RKO (cell line): ENCODE measurements at regions not wholly inside any gene's neighbourhood (a gene's known extent, or its start where the extent isn't known, plus 50 kb on each side); places are given as distances from the start of the nearest gene placed in this dataset.
"Not testable (repeated sequence)": the region's sequence is repeated elsewhere in the genome, so short reads cannot be mapped to it uniquely, and the experiment has no call there.

ENCODE experiments used
- DNase-seq: peaks from one replicate; pipeline ENCODE4 v3.0.0-alpha.2; 2016; ENCODE audit warnings: low spot score

- no peak for DNase-seq
Measured at GRCh38 chr1:38502758-38503157, 356.8 kb downstream of the RRAGC start.

DNA sequence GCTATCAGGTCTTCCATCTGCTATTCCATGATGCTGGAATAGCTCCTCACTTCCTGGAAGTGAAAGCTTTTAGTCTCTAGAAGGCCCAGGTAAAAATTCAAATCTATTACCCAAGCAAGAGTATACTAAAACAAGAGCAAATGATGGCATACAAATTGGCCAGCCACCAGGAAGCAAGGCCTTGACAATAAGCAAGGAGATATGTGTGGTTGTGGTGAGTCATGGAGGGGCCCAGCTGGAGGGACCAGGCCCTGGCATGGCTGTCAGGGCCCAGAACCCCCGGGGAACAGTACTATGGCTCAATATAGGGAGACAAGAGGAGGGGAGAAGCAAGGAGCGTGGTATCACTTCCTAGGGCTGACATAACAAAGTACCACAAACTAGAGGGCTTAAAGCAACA, 358.7 kb downstream of the RRAGC start:
- no peak for DNase-seq

DNA sequence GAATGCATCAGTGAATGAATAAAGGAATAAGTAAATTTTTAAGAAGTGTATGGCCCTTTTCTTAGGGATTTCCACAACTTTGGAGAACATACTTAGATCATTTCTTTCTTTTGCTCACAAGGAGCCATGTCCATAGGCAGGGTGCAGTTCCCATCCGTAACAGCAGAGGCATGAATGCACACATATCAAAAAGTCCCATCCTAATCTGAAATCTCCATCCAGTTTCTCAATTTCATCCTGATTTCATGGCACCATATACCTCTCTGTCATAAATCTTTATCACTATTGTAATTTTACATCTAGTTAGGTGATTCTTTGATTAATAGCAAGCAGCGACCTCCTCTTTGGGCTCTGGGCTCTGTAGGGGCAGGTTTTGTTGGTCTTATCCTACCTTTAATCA, 359.2 kb downstream of the RRAGC start:
- peak; percentile 2 for DNase-seq

DNA sequence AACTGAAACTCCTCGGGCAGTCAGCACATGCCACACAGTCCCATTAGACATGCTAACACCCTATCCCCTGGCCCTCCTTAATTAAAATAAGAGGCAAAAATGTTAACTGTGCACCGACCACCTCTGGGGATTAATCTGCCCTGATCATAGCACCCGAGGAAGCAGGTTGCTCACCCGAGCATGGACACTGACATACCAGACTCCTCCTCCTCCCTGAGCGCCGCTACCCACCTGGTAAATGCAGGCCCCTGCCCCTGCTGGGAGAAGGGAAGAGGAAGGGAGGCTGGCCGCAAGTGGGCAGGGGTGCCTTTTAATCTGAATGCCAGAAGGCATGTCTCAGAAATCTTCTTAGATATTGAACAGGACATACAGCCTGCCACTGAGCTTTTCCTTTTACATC, 360.9 kb downstream of the RRAGC start:
- no peak for DNase-seq

DNA sequence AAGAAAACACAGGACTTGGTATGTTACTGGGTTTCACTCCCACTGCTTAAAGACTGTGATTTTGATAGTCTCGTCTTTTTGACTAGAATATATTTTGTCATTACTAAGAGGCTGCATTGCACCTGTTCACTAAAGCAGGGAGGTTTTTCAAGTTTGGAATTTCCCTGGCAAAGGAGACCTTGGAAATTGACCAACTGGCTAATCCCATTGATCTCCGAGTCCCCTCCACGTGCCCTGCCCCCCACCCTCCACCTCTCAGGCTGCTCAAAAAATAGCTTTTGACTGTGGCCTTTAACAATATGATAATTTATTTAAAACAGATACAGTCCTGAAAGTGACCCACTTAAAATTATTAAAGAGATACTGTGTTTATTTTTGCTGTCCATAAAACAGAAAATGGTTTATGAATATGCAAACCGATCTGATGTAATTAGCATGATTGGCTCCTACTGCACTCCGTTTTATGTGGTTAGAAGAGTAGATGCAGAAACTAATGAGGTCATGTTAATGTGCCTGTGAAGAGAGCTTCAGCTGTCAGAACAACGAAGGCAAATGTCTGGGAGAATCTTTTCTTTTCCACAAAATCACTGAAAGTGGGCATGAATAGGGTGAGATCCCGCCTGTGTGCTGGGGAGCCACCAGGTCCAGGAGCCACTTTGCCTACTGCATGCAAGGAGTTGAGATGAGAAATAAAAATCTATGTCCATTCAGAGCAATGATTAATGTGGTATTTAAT, 361.5 kb downstream of the RRAGC start:
- DNase-seq = no peak

DNA sequence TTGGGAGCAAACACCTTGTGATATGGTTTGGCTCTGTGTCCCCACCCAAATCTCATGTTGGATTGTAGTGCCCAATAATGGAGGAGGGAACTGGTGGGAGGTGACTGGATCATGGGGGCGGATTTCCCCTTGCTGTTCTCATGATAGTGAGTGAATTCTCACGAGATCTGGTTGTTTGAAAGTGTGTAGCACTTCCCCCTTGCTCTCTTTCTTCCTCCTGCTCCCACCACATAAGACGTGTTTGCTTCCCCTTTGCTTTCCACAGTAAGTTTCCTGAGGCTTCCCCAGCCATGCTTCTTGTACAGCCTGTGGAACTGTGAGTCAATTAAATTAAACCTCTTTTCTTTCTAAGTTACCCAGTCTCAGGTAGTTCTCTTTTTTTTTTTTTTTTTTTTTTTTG, 366.3 kb downstream of the RRAGC start:
- not testable (repeated sequence) for DNase-seq

DNA sequence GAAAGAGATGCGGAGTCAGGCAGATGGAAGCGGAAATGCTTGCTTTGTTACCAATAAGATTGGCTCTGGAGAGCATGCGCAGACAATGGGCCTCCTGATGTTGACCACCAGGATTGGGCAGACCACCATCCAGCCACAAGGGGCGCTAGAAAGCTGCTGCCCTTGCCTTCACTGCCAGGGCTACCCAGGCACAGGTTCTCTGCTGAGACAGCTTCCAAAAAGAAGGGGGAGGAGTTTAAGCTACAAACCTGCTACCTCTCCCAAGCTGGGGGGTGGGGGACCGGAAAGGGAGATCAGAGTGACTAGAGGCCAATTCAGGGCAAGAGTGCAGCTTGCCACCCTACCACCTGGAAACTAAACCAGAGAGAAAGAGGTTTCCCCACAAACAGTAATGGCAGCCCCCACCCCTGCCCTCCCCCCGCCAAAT, 369.7 kb downstream of the RRAGC start:
- DNase-seq = peak; percentile 39

DNA sequence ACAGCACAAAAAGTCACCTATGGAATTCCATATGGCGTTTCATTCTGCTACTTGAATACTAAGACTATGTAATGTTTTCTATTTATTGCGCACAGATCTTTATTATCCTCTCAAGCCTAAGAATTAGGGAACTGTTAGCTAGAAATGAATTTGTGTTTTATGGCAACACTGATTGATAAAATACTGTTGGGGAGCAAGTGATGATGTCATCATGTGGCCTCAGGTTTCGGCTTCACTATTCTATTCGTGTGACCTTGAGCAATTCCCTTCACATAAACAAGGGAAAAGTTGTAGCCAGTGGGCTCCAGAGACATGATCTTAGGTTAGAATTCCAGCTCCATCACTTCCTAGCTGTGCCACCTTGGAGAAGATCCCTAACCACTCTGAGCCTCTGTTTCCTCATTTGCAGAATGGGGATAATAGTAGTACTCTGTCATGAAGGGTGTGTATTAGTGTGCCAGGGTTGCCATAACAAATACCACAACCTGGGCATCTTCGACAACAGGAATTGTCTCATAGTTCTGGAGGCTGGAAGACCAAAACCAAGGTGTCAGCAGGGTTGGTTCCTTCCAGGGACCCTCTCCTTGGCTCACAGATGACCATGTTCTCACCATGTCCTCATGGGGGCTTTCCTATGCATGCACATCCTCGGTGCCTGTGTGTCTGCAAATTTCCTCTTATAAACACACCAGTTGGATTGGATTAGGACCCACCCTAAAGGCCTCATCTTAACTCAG, 371.2 kb downstream of the RRAGC start:
- DNase-seq = no peak

- DNase-seq = no peak
Measured at GRCh38 chr1:38487396-38487795, 372.2 kb downstream of the RRAGC start.

- no peak for DNase-seq
Measured at GRCh38 chr1:38486085-38486484, 373.5 kb downstream of the RRAGC start.

GRCh38 chr1:38481871-38482826, 377.4 kb downstream of the RRAGC start:
- no peak for DNase-seq

GRCh38 chr1:38479662-38480061, 379.9 kb downstream of the RRAGC start:
- DNase-seq = not testable (repeated sequence)

DNA sequence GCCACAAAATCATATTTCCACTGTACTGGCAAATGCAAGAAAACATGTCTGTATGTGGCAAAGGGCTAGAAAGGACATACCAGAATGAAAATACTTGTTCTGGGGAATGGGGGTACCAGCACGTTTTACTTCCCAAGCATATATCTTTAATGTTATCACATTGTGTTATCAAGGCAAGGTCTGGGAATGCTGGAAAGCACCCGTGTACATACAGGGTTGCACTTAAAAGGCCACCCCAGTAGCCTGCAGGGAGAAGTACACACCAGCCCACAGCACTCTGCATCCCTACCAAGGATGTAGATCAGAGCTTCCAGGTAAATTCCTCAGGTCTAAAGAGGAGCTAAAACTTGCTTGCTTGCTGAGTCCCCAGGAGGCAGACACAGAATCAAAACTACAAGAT, 381.8 kb downstream of the RRAGC start:
- DNase-seq = no peak

GRCh38 chr1:38476850-38477178, 382.8 kb downstream of the RRAGC start:
- no peak for DNase-seq

DNA sequence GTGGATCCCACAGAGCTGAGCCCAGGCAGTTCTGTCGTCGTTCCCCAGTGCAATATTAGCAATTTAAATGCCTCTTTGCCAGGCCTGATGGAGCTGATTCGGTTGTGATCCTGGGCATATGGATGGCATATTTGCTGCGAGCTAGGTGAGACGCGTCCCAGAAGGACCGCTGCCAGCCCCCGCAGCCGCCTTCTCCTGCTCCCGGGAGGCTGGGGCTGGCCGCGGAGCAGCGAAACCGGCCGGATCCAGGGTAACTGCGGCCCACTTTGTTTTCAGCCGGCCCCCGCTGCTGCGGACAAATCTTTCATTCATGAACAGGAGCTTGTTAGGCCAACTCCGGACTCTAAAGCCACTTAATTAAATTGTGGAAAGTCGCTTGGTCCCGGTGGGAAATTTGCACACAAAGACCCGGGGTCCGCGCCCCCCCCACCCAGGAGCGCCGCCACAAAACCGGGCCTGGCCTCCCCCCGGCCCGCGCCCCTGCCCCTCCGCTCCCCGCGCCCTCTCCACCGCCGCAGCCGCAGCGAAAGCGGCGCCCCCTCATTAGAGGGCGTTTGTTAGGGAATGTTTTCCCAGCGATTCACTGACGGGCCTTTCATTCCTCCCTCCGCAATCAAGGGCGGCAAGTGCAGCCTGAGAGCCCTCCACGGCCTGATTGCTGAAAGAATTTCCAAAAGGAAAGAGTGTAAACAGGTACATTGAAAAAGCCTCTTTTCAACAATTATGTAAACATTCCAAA, 383.3 kb downstream of the RRAGC start:
- DNase-seq = no peak

GRCh38 chr1:38475624-38476005, 384.0 kb downstream of the RRAGC start:
- no peak for DNase-seq

DNA sequence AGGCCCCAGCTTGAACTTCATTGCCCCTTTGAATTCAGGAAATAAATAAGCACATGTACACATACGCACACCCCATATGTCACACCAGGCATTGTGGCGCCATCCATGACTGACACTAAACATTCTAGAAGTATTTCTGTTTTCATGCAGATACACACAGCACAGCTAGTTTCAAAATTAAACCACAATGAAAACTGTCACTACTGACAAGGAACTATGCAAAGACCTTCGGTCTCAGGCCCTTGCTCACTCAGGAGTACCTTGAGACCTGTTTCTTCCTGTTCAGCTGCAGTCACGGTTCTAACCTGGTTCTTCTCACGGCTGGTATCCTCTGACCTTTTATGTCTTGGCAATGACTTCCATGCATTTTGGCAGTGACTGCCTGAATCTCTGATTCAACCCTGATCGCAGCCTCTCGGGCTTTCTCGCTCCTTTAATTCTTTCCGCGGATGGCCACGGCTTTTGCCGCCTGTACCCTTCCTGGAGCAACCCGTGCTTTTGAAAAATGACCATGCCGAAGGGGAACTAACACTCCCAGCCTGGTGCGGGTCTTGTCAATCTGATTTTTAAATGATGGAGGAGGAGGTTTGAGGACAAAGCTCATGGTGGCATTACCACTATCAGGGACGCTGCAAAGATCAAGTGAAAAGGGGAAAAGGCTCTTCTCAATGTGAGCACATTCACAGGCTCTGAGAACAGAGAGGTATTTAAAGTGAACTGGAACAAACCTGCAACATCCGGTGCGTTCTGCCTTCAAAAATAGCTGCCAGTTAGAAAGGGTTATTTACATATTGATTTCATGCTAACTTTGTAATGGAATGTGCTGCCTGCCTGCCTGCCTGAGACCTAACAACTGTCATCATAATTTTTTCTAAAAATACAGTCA, 384.6 kb downstream of the RRAGC start:
- no peak for DNase-seq

GRCh38 chr1:38466487-38466886, 393.1 kb downstream of the RRAGC start:
- DNase-seq = no peak

DNA sequence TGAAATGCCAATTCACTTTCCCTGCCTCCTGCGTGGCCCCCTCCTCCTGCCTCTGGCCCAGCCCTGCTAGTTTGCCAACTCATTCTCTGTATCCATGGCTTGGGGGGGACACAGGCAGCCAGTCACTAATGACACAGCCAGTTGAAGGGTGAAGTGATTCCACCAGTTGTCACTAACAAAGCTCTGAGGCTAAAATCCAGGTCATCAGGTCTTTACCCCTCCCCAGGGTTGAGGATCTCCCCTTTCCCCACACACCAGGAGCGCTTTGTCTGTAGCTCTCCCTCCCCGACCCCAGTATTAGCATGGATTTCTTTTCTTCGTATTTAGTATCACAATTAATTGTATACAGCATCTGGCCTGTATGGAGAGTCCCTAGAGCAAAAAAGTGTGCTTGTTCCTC, 394.1 kb downstream of the RRAGC start:
- DNase-seq = no peak

DNA sequence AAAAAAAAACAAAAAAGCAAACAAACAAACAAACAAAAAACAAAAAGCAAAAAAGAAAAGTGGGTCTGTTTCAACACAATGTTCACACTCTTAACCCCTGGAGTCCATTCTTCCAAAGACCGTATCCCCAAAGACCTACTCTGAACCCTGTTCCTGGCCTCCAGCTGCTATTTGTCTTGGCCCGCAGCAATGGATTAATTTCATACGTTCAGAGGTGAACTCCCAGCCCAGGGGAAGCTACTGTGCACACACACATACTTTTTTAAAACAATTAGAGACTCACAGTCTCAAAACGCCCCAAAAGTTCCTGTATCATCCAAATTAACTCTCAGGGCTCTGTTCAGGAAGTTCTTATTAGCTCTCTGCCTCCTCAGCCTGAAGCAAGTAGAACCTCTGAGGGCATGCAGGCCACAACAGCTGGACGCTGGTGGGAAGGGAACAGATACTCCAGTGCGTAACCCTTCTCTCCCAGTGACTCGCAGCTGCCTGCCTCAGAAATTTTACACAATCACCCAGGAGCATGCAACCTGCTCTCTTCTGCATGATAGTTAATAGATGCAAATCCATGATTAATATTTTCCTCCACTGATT, 395.4 kb downstream of the RRAGC start:
- no peak for DNase-seq

DNA sequence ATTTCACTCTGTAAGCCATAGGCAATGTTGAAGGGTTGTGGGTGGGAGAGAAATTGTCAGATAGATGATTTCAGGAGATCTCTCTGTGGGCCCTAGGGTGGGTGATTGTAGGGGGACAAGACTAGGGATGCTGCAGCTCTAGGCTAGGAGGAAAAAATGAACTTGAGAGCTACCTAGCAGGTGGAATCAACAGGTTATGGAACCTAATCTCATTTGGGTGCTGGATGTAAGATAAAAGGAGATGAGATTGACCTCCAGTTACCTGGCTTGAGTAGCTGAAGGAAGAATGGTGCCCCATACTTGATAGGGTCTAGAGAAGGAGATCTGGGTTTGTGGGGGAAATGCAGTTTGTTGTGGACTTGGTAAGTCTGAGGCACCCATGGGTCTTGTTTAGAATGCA, 396.5 kb downstream of the RRAGC start:
- DNase-seq = no peak
